GM20000 (cell line): ENCODE measurements at regions not wholly inside any gene's neighbourhood (a gene's known extent, or its start where the extent isn't known, plus 50 kb on each side); places are given as distances from the start of the nearest gene placed in this dataset.

Source experiments
- DNase-seq: peaks from one replicate; pipeline ENCODE4 v3.0.0; 2012; ENCODE audit warnings: low spot score
- CTCF ChIP-seq: IDR thresholded peaks from 2 replicates; pipeline ENCODE4 v1.5.1; 2012; ENCODE audit warnings: mild to moderate bottlenecking, control low read depth; ENCODE audit errors: extremely low read depth, missing control alignments

GRCh38 chr1:83773059-83773458 lies 225.9 kb downstream of the TTLL7 start:
- DNase-seq: no peak
- no peak for TF ChIP-seq CTCF

DNA sequence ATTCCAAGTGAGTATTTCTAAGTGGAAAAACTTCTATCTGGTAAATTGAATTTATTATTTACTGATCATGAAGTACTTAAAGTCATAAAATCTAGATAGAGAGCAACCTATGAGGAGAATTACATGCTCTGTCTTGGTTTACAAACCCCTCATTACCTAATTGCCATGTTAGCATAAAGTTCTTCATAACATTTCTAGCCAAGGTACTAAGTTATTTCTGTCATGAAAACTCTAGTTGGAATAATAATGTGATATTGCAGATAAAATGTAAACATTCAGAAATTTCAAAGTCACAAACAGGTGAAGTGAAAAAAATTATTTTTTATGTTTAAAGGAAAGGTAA lies 228.6 kb downstream of the TTLL7 start:
- TF ChIP-seq CTCF: no peak
- no peak for DNase-seq

- no peak for DNase-seq
- TF ChIP-seq CTCF: no peak
These were observed 229.2 kb downstream of the TTLL7 start for GRCh38 chr1:83769594-83770318.

GRCh38 chr1:83769072-83769471 lies 229.9 kb downstream of the TTLL7 start:
- no peak for DNase-seq
- TF ChIP-seq CTCF: no peak

GRCh38 chr1:83766241-83766691 lies 232.7 kb downstream of the TTLL7 start:
- DNase-seq: no peak
- no peak for TF ChIP-seq CTCF

GRCh38 chr1:83765125-83765524 lies 233.8 kb downstream of the TTLL7 start:
- DNase-seq: no peak
- TF ChIP-seq CTCF: no peak

DNA sequence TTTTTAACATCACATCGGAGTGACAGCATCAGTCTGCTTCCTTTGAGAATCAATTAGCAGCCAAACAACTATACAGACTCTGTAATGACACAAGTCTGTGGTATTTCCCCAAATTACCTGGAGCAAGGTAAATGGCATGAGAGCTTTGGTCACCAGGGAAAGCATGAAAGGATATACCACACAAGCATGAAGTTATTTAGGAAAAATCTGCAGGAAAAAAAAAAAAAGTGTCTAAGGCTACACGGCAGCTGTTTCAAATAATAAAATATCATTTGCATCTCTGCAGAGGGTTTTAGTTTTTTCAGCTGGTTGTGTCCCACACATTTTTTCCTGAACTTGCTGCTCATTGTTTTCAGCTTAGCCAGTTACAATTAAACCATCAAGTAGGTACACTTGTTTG lies 234.7 kb downstream of the TTLL7 start:
- no peak for TF ChIP-seq CTCF
- no peak for DNase-seq
